ENCODE measurements at regions not wholly inside any gene's neighbourhood (a gene's known extent, or its start where the extent isn't known, plus 50 kb on each side); places are given as distances from the start of the nearest gene placed in this dataset.

- H2BK15ac ChIP-seq (ENCODE audit: low read depth, low read length) = no peak overlapping the region
- no peak overlapping the region for H3K56ac ChIP-seq (ENCODE audit: extremely low read depth, insufficient read depth, low read length)
- no peak overlapping the region for H2AK5ac ChIP-seq (ENCODE audit: low read depth, low read length)
- ATAC-seq (ENCODE audit: low read depth) = no peak
- no peaks in the 10 kb centered on the region for H3K36me3 ChIP-seq (ENCODE audit: control insufficient read depth, insufficient read depth, low read length)
- peaks cover 3% of the 10 kb centered on the region for H3K9me1 ChIP-seq (ENCODE audit: insufficient read depth, low read length)
- CTCF ChIA-PET = interaction anchor here (0.6 kb wide), 1 partner anchor 606 kb away, joined by 5 read pairs; no protein-coding TSS in a partner anchor
- H3K14ac ChIP-seq (replicated peaks; ENCODE audit: low read depth, low read length) = no peak overlapping the region
- DNase-seq = no peak
- H3K27me3 ChIP-seq (ENCODE audit: control insufficient read depth, insufficient read depth, low read length) = peaks cover 2% of the 10 kb centered on the region; the same call in 1 of the 2 replicates
- no peak overlapping the region for H3K23ac ChIP-seq (ENCODE audit: low read depth, low read length)
- no peak overlapping the region for H4K8ac ChIP-seq (ENCODE audit: low read depth in 2 of 2, low read length in 2 of 2)
- no peak overlapping the region for H3K27ac ChIP-seq (ENCODE audit: insufficient read depth, low read length)
- no peak overlapping the region for H2BK120ac ChIP-seq (ENCODE audit: low read depth, low read length)
- POLR2A ChIA-PET (ENCODE audit: unreplicated experiment) = no interaction called here
- no TSS peak for BruUV-seq (replicated peaks)
- no CpG with 5 or more reads among the region's 11 CpGs for WGBS, 2 experiments (ENCODE audit: extremely low coverage in 2 of 2, insufficient read length in 1 of 2)
- no peaks in the 10 kb centered on the region for H3K9me3 ChIP-seq (ENCODE audit: control insufficient read depth, insufficient read depth, low read length)
- H2AFZ ChIP-seq (replicated peaks; ENCODE audit: low read length, poor library complexity) = no peak overlapping the region
- H3K79me1 ChIP-seq (ENCODE audit: low read depth in 1 of 2, low read length in 2 of 2) = no peaks in the 10 kb centered on the region
- H2BK5ac ChIP-seq (ENCODE audit: low read depth, low read length, poor library complexity, severe bottlenecking) = no peak overlapping the region
- dilution Hi-C loops (cut with HindIII; ENCODE audit: low sequenced_read_pairs, unreplicated experiment) (no loop called here), intact Hi-C loops (cut with micrococcal nuclease) (no loop called here), in situ Hi-C loops (cut with MboI; ENCODE audit: low sequenced_read_pairs) (no loop called here)
- H2AK9ac ChIP-seq (replicated peaks; ENCODE audit: low read depth, low read length, poor library complexity) = no peak overlapping the region
- H4K20me1 ChIP-seq (ENCODE audit: insufficient read depth, low read length) = no peaks in the 10 kb centered on the region
- H2BK20ac ChIP-seq (ENCODE audit: low read depth, low read length) = no peak overlapping the region
- H3K9ac ChIP-seq (ENCODE audit: low read depth, low read length) = no peak overlapping the region
- no peak overlapping the region for H3K4me2 ChIP-seq (ENCODE audit: low read depth, low read length)
- H3K4ac ChIP-seq (ENCODE audit: low read depth, low read length) = no peak overlapping the region
- H4K91ac ChIP-seq (ENCODE audit: insufficient read depth, low read depth, low read length) = no peak overlapping the region
- no peak for TF ChIP-seq CTCF (conservative IDR thresholded peaks at IDR 0.05; ENCODE audit: low read depth, low read length)
- TF ChIP-seq, protein P1, sequence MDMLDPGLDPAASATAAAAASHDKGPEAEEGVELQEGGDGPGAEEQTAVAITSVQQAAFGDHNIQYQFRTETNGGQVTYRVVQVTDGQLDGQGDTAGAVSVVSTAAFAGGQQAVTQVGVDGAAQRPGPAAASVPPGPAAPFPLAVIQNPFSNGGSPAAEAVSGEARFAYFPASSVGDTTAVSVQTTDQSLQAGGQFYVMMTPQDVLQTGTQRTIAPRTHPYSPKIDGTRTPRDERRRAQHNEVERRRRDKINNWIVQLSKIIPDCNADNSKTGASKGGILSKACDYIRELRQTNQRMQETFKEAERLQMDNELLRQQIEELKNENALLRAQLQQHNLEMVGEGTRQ (IDR thresholded peaks at IDR 0.05; ENCODE audit: low read depth, low read length) = no peak
- no peak for TF ChIP-seq CHD1 (IDR thresholded peaks at IDR 0.05; ENCODE audit: low read depth, low read length)
- no peak for TF ChIP-seq SMC3 (IDR thresholded peaks at IDR 0.05; ENCODE audit: low read depth, low read length)
- no peak for TF ChIP-seq MAFK (IDR thresholded peaks at IDR 0.05; ENCODE audit: low read depth, low read length)
- H3K4me1 ChIP-seq (ENCODE audit: control insufficient read depth, insufficient read depth, low read length) = peaks cover 1% of the 10 kb centered on the region; the same call in 1 of the 2 replicates
- H4K5ac ChIP-seq (ENCODE audit: low read depth, low read length) = no peak overlapping the region
- H3K4me3 ChIP-seq (ENCODE audit: insufficient read depth, low read depth, low read length) = no peak overlapping the region
- H3K18ac ChIP-seq (ENCODE audit: low read depth, low read length) = no peak overlapping the region
These were observed 101.6 kb upstream of the RTL6 start for GRCh38 chr22:44599500-44600140.
